GM18520 (cell line): ENCODE measurements at regions not wholly inside any gene's neighbourhood (a gene's known extent, or its start where the extent isn't known, plus 50 kb on each side); places are given as distances from the start of the nearest gene placed in this dataset.

ENCODE experiments used
- ATAC-seq: cut with Tn5 transposase; IDR thresholded peaks from one replicate; pipeline ENCODE4 v1.9.1; 2021; ENCODE audit not compliant: unreplicated experiment

- ATAC-seq, result no peak
Measured at GRCh38 chr1:68378296-68379084, 71.3 kb downstream of the RPE65 start.

DNA sequence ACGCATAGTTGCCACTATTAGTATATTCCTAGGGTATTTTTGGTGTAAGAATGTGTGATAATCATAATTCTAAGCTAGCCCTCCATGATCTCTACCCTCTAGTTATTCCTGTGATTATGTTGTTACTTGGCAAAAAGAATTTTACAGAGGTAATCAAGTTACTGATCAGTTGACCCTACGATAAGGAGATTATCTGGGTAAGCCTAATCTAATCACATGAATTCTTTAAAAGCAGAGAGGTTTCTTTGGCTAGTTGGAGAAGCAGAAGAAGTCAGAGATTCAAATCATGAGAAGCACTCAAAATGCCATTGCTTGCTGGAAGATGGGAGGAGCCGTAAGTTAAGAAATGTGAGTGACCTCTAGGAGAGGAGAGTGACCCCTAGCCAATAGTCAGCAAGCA, 72.7 kb downstream of the RPE65 start:
- no peak for ATAC-seq

GRCh38 chr1:68376441-68376840, 73.3 kb downstream of the RPE65 start:
- ATAC-seq, result no peak

DNA sequence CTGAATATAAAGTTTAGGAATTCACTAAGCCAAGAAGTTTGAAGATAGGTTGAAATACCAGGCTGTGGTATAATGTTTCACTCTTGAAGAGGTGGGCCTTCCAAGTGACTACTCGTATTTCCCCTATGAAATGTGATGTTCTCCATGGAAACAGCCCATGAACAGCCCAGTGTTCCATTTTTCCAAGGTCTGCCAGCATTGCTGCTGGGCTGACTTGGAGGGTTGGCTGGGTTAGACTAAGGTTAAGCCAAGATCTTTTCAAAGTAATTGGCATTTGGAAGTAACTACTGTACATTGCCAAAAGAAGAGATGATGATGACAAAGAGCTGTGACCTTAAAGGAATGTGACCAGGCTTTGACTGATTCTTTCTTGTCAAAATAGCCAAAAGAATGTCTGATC, 73.8 kb downstream of the RPE65 start:
- ATAC-seq, result no peak

- no peak for ATAC-seq
Measured at GRCh38 chr1:68373173-68373572, 76.6 kb downstream of the RPE65 start.

- ATAC-seq, result no peak
Measured at GRCh38 chr1:68372487-68372886, 77.3 kb downstream of the RPE65 start.

- no peak for ATAC-seq
Measured at GRCh38 chr1:68370101-68370915, 79.4 kb downstream of the RPE65 start.

- no peak for ATAC-seq
Measured at GRCh38 chr1:68366572-68366971, 83.2 kb downstream of the RPE65 start.

GRCh38 chr1:68365709-68366382, 83.9 kb downstream of the RPE65 start:
- ATAC-seq, result no peak

- no peak for ATAC-seq
Measured at GRCh38 chr1:68363339-68363738, 86.4 kb downstream of the RPE65 start.

DNA sequence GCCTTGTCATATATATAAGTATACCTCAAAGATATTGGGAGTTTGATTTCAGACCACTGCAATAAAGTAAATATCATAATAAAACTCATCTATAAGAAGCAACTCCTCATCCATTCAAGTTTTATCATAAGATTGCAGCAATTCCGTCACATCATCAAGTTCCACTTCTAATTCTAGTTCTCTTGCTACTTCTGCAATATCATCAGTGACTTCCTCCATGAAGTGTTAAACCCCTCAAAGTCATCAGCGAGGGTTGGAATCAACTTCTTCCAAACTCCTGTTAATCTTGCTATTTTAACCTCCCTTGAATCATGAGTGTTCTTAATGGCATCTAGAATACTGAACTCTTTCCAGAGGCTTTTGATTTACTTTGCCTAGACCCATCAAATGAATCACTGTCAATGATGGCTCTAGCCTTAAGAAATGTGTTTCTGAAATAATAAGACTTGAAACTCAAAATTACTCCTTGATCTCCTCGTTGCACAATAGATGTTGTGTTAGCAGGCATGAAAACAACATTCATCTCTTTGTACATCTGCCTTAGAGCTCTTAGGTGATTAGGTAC, 88.3 kb downstream of the RPE65 start:
- ATAC-seq, result no peak

GRCh38 chr1:68359045-68359444, 90.7 kb downstream of the RPE65 start:
- no peak for ATAC-seq

- ATAC-seq, result no peak
Measured at GRCh38 chr1:68358439-68358838, 91.3 kb downstream of the RPE65 start.

- no peak for ATAC-seq
Measured at GRCh38 chr1:68355614-68356013, 94.1 kb downstream of the RPE65 start.

DNA sequence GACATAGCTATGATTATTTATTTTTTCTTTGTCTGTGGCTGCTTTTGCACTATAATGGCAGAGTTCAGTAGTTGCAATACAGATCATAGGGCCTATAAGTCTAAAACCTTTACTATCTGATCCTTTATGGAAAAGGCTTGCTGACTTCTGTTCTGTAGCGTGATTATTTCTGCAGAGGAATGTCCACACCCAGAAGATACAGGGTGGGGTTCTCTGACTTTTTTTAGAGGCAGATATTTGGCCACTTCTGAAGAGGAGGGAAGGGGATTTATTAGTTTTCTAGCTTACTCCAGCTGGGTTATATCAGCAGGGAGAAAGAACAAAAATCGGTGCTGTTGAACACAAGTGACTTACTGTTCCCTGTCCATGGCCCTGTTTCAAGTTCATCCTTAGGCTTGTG, 97.6 kb downstream of the RPE65 start:
- no peak for ATAC-seq

GRCh38 chr1:68347415-68347814, 102.3 kb downstream of the RPE65 start:
- peak; percentile 75 for ATAC-seq

- ATAC-seq, result no peak
Measured at GRCh38 chr1:68346188-68346808, 103.5 kb downstream of the RPE65 start.

DNA sequence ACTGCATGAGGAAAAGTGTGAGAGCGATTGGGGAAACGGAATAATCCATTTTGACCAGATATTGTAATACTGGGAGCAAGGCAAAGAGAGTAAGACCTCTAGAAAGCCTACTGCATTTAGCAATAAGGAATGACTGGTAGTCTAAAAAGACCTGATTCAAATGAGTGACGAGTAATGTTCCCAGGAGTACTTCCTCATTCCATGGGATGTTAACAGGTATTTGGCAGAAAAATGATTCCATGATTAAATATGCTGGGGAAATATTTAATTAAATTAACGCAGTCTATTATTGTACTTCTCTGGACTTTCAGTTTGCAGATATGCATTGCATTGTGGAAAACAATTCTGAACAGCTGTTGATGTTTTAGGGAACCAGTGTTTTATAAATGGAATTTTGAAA, 105.5 kb downstream of the RPE65 start:
- ATAC-seq, result no peak

- no peak for ATAC-seq
Measured at GRCh38 chr1:68340951-68341350, 108.6 kb upstream of the WLS start.

DNA sequence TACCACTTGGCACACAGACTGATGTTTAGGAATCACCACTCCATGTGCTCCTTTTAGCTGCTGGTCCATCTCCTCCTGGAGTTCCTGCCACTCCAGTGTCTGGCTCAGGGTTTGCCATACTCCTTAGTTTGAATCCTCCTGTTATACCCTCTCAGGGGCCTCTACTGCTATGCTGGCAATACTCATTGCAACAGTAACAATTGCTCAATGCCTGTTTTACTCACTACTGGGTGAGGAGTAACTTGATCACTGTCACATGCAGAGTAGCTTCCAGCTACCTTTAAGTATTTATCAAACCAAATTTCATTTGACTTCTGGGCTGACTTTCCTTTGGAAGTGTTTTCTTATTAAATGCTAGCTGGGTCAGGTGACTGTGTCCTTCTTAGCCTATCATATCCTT, 107.2 kb upstream of the WLS start:
- ATAC-seq, result no peak

- ATAC-seq, result no peak
Measured at GRCh38 chr1:68338081-68338480, 105.8 kb upstream of the WLS start.
